GM20431 (cell line): ENCODE measurements at regions not wholly inside any gene's neighbourhood (a gene's known extent, or its start where the extent isn't known, plus 50 kb on each side); places are given as distances from the start of the nearest gene placed in this dataset.

Experiments used
- in situ Hi-C: fragments of 300-500 bp; cut with MseI, MboI; formaldehyde crosslinking; loops from one replicate; pipeline ENCODE4 v1.15.0; 2020; ENCODE audit warnings: low sequenced_read_pairs; ENCODE audit not compliant: unreplicated experiment

DNA sequence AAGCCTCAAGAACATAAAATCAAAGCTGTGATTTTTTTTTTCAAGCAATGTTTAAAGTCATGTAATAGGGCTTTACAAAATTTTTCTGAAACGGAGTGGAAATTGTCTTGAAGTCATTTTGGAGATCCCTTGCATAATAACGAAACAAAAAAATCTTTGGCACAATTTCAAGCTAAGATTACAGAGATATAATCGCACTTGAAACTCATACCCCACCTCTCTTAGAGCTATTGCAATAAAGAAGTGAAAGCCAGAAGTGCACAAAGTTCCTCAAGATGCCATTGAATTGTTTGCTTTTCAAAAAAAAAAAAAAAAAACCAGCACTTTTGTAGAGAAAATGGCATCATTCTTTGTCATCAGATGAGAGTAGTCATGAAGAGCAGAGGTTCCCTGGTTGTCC is 152.3 kb downstream of the PAX3 start:
- in situ Hi-C loops = no loop called here

- in situ Hi-C loops = no loop called here
These were observed 156.8 kb downstream of the PAX3 start for GRCh38 chr2:222142027-222142426.

- in situ Hi-C loops = no loop called here
These were observed 162.6 kb downstream of the PAX3 start for GRCh38 chr2:222136106-222136630.

GRCh38 chr2:222134654-222135053 is 164.1 kb downstream of the PAX3 start:
- in situ Hi-C loops = no loop called here

DNA sequence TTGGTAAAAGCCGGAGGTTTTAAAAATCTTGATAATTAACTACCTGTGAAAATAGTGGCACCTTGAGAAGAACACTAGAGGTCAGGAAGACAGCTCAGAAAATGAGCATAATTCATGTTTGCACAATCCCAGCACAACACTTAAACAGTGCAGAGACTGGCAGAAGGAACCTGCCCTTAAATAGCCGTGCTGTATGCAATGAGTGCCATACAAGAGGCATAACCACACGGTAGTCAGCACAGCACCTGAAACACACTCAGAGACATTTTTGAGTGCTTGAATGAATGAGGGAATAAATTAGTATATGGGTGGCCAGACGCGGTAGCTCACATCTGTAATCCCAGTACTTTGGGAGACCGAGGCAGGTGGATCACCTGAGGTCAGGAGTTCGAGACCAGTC is 164.9 kb downstream of the PAX3 start:
- in situ Hi-C loops = no loop called here

GRCh38 chr2:222130855-222131254 is 167.9 kb downstream of the PAX3 start:
- in situ Hi-C loops = no loop called here

DNA sequence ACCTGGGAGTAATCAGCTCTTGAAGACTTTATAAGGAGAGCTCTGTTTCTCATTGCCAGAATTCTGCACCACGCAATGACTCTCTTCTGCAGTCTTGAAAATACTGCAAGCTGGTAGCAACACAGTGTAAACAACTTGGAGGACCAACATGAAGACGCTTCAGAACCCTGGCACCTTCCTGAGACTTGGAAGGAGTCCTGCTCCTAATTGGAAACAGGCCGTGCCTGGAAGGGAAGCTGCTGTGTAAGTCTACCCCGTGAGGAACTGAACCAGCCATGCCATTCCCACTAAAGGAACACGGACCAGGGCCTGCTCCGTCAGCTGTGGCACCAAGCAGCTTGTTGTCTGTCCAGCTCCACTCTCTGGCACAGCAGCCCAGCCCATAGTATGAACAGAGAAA is 171.1 kb downstream of the PAX3 start:
- in situ Hi-C loops = no loop called here

- in situ Hi-C loops = no loop called here
These were observed 177.9 kb downstream of the PAX3 start for GRCh38 chr2:222120933-222121332.

DNA sequence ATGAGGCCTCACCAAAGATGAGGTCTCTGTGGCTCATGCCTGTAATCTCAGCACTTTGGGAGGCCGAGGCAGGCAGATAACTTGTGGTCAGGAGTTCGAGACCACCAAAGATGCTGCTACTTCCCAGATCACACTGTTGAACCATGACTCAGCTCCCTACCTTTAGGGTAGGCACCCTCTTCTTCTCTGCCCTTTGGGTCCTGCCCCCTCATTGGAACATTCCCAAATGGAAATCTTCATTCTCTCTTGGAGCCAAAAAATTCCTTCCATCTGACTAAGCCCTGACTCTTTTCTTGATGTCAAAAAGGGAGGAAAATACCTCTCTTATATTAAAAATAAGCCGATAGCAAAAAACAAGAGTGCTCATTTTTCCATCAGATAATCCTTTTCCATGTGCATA is 183.5 kb downstream of the PAX3 start:
- in situ Hi-C loops = no loop called here

GRCh38 chr2:222108957-222109585 is 189.7 kb downstream of the PAX3 start:
- in situ Hi-C loops = no loop called here

- in situ Hi-C loops = no loop called here
These were observed 190.3 kb downstream of the PAX3 start for GRCh38 chr2:222108497-222108896.

- in situ Hi-C loops = no loop called here
These were observed 193.8 kb downstream of the PAX3 start for GRCh38 chr2:222105046-222105445.

GRCh38 chr2:222102575-222103349 is 196.0 kb downstream of the PAX3 start:
- in situ Hi-C loops = no loop called here

- in situ Hi-C loops = no loop called here
These were observed 197.8 kb downstream of the PAX3 start for GRCh38 chr2:222100704-222101699.

GRCh38 chr2:222088561-222088960 is 210.2 kb downstream of the PAX3 start:
- in situ Hi-C loops = no loop called here

DNA sequence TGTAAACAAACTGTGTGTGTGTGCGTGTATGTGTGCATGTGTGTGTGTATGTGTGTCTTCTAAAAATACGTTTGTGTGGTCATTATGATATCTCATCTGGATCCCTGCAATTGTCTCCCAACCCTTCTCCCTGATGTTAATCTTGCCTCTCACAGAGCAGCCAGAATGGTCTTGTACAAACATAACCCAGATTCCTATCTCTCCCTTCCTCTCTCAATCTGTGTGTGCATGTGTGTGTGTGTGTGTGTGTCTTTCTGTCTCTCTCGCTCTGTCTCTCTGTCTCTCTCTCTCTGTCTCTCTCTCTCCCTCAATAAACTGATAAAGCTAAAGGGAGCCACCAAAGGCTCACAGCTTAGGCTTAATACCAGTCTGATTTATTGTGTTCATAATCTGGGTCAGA is 210.8 kb downstream of the PAX3 start:
- in situ Hi-C loops = no loop called here

GRCh38 chr2:222082201-222082600 is 216.6 kb downstream of the PAX3 start:
- in situ Hi-C loops = no loop called here

- in situ Hi-C loops = no loop called here
These were observed 218.7 kb downstream of the PAX3 start for GRCh38 chr2:222080141-222080540.

GRCh38 chr2:222076973-222077690 is 221.7 kb downstream of the PAX3 start:
- in situ Hi-C loops = no loop called here

- in situ Hi-C loops = loop anchor here (25.0 kb wide), 1 partner anchor 238 kb away; a partner anchor contains a TSS
These were observed 224.1 kb downstream of the PAX3 start for GRCh38 chr2:222074674-222075073.
